ENCODE measurements at regions not wholly inside any gene's neighbourhood (a gene's known extent, or its start where the extent isn't known, plus 50 kb on each side); places are given as distances from the start of the nearest gene placed in this dataset.

GRCh38 chr3:117079997-117080396 lies 370.4 kb downstream of the TUSC7 start:
- no peak for TF ChIP-seq CTCF (IDR thresholded peaks at IDR 0.05)
- TF ChIP-seq POLR2A (IDR thresholded peaks at IDR 0.05), result no peak

Data from Peyer's patch (tissue), 4 donors.